Stimulated activated CD4-positive, alpha-beta T cell treated with anti-CD3 and anti-CD28 coated beads, Interleukin-12 subunit alpha, Interleukin-12 subunit beta, amount 100 ng/mL, for 48 hours (primary cell): ENCODE measurements at regions not wholly inside any gene's neighbourhood (a gene's known extent, or its start where the extent isn't known, plus 50 kb on each side); places are given as distances from the start of the nearest gene placed in this dataset.
A peak's percentile ranks its signal among the peaks of the same experiment; 100 is the strongest.
"Not testable (repeated sequence)": the region's sequence is repeated elsewhere in the genome, so short reads cannot be mapped to it uniquely, and the experiment has no call there.

Source experiments
- DNase-seq, 3 donors: peaks; one replicate each; pipeline ENCODE4 v3.0.0-alpha.2; 2020; ENCODE audit warnings: low read depth in 2 of 3, low spot score in 1 of 3

- no peak for DNase-seq
Observed at GRCh38 chr6:14217728-14218518, 100.4 kb downstream of the CD83 start.

- no peak for DNase-seq
Observed at GRCh38 chr6:14218519-14218800, 100.9 kb downstream of the CD83 start.

- DNase-seq: no peak
Observed at GRCh38 chr6:14221564-14222279, 104.2 kb downstream of the CD83 start.

- no peak for DNase-seq
Observed at GRCh38 chr6:14222956-14223355, 105.4 kb downstream of the CD83 start.

GRCh38 chr6:14224359-14225103, 107.0 kb downstream of the CD83 start:
- no peak for DNase-seq

GRCh38 chr6:14226051-14226660, 108.6 kb downstream of the CD83 start:
- DNase-seq: no peak

GRCh38 chr6:14228571-14228970, 111.0 kb downstream of the CD83 start:
- DNase-seq: peak; percentile 12 to 54 (median 30)

GRCh38 chr6:14231071-14231483, 113.5 kb downstream of the CD83 start:
- DNase-seq: no peak

GRCh38 chr6:14231501-14232280, 114.1 kb downstream of the CD83 start:
- DNase-seq: peak in 1 of 3 donors; percentile 12

- DNase-seq: no peak
Observed at GRCh38 chr6:14232889-14233288, 115.3 kb downstream of the CD83 start.

- no peak for DNase-seq
Observed at GRCh38 chr6:14235653-14236356, 118.2 kb downstream of the CD83 start.

- DNase-seq: no peak
Observed at GRCh38 chr6:14239097-14239496, 121.5 kb downstream of the CD83 start.

- no peak for DNase-seq
Observed at GRCh38 chr6:14240411-14241166, 123.0 kb downstream of the CD83 start.

- no peak for DNase-seq
Observed at GRCh38 chr6:14241255-14242070, 123.9 kb downstream of the CD83 start.

- DNase-seq: not testable (repeated sequence)
Observed at GRCh38 chr6:14242912-14243311, 125.3 kb downstream of the CD83 start.

- DNase-seq: no peak
Observed at GRCh38 chr6:14243597-14243996, 126.0 kb downstream of the CD83 start.

GRCh38 chr6:14246876-14247275, 129.3 kb downstream of the CD83 start:
- DNase-seq: no peak

- no peak for DNase-seq
Observed at GRCh38 chr6:14250573-14250972, 133.0 kb downstream of the CD83 start.
